ENCODE measurements at regions not wholly inside any gene's neighbourhood (a gene's known extent, or its start where the extent isn't known, plus 50 kb on each side); places are given as distances from the start of the nearest gene placed in this dataset.

DNA sequence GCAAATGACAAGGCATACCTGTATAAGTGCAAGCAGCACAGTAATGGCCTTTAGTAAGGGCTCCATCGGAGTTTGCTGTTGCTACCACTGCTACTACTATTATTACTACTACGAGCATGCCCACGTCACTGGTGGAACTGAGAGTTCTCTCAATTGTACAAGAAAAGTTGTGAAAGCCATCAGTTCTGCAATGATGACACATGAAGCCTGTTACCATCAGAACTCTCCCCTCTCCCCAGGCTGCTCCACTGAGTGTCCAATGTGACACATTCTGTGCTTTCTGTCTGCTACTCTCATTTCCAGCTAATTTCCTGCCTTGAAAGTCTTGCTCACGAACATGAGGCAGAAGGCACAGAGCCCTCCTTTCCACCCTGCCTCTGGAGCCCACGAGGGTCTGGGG is 263.2 kb upstream of the MGMT start:
- no peak for TF ChIP-seq MYC (IDR thresholded peaks at IDR 0.05; ENCODE audit: low read depth, low read length)
- TF ChIP-seq MAX (IDR thresholded peaks at IDR 0.05; ENCODE audit: insufficient read depth, insufficient read length) = no peak
- TF ChIP-seq GATA2 (IDR thresholded peaks at IDR 0.05; ENCODE audit: insufficient read depth, insufficient read length, low read depth, low read length) = no peak
- TF ChIP-seq FOS (IDR thresholded peaks at IDR 0.05; ENCODE audit: borderline replicate concordance, insufficient read depth, low read length) = no peak
- TF ChIP-seq POLR2A (IDR thresholded peaks at IDR 0.05; ENCODE audit: low read depth, low read length) = no peak
- TF ChIP-seq JUN (IDR thresholded peaks at IDR 0.05; ENCODE audit: borderline replicate concordance, insufficient read depth, insufficient read length, low read depth) = no peak
- no peak for TF ChIP-seq EZH2 (IDR thresholded peaks at IDR 0.05; ENCODE audit: borderline replicate concordance, low read depth, low read length, severe bottlenecking)
- TF ChIP-seq, protein P1, sequence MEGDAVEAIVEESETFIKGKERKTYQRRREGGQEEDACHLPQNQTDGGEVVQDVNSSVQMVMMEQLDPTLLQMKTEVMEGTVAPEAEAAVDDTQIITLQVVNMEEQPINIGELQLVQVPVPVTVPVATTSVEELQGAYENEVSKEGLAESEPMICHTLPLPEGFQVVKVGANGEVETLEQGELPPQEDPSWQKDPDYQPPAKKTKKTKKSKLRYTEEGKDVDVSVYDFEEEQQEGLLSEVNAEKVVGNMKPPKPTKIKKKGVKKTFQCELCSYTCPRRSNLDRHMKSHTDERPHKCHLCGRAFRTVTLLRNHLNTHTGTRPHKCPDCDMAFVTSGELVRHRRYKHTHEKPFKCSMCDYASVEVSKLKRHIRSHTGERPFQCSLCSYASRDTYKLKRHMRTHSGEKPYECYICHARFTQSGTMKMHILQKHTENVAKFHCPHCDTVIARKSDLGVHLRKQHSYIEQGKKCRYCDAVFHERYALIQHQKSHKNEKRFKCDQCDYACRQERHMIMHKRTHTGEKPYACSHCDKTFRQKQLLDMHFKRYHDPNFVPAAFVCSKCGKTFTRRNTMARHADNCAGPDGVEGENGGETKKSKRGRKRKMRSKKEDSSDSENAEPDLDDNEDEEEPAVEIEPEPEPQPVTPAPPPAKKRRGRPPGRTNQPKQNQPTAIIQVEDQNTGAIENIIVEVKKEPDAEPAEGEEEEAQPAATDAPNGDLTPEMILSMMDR (IDR thresholded peaks at IDR 0.05; ENCODE audit: extremely low read depth in 1 of 2, insufficient read depth in 1 of 2, low read depth in 1 of 2, low read length in 2 of 2) = no peak
- no peak for TF ChIP-seq POLR2AphosphoS5 (IDR thresholded peaks at IDR 0.05; ENCODE audit: insufficient read depth, low read depth, low read length)
- Histone ChIP-seq H3K9ac (replicated peaks; ENCODE audit: extremely low read depth, insufficient read depth, low read length) (no peak overlapping the region), H3K27ac (ENCODE audit: insufficient read depth, low read depth, low read length) (no peak overlapping the region), H3K4me3 (replicated peaks in 1 of 3; ENCODE audit: insufficient read depth in 1 of 3, low read depth in 1 of 3, low read length in 3 of 3) (no peak overlapping the region), H3K4me2 (ENCODE audit: insufficient read depth, low read length) (no peak overlapping the region), H2AFZ (ENCODE audit: low read depth, low read length) (no peak overlapping the region), H3K4me1 (ENCODE audit: control insufficient read depth, extremely low read depth, insufficient read depth, low read length) (no peaks in the 10 kb centered on the region), H3K9me3 (replicated peaks; ENCODE audit: control insufficient read depth, insufficient read depth, low read length) (no peaks in the 10 kb centered on the region), H3K9me1 (replicated peaks; ENCODE audit: control insufficient read depth, extremely low read depth, insufficient read depth, low read length) (no peaks in the 10 kb centered on the region), H4K20me1 (replicated peaks; ENCODE audit: control insufficient read depth, extremely low read depth, insufficient read depth, low read length) (no peaks in the 10 kb centered on the region), H3K36me3 (ENCODE audit: control insufficient read depth in 2 of 2, extremely low read depth in 1 of 2, insufficient read depth in 2 of 2, low read length in 2 of 2) (no peaks in the 10 kb centered on the region), H3K79me2 (ENCODE audit: control insufficient read depth, insufficient read depth, low read length) (no peaks in the 10 kb centered on the region), H3K27me3 (ENCODE audit: control insufficient read depth in 2 of 2, insufficient read depth in 2 of 2, low read length in 2 of 2) (no peaks in the 10 kb centered on the region)
- no peak for FAIRE-seq
- no TSS peak for BruUV-seq (replicated peaks)
- DNase-seq (ENCODE audit: low read depth, low spot score) = no peak
- POLR2A ChIA-PET = no interaction called here
- CTCF ChIA-PET = no interaction called here
- dilution Hi-C loops (cut with MboI; ENCODE audit: extremely low pct_ligation_motif_present, low sequenced_read_pairs) (no loop called here), intact Hi-C loops (cut with micrococcal nuclease) (no loop called here)
